OCI-LY7 (cell line): ENCODE measurements at regions not wholly inside any gene's neighbourhood (a gene's known extent, or its start where the extent isn't known, plus 50 kb on each side); places are given as distances from the start of the nearest gene placed in this dataset.

Experiments used
- BruUV-seq: library from RNA; stranded (reverse); fragments of 400-500 nt; replicated peaks from 2 replicates; lab custom pipeline; 2021; lab: Mats Ljungman, UMichigan
- CTCF ChIA-PET: fragments of 300-600 bp; sonication (Branson Sonifier 250); formaldehyde crosslinking; loops from one replicate; lab custom pipeline; 2022; ENCODE audit warnings: antibody characterized with exemption; ENCODE audit not compliant: unreplicated experiment; lab: Charles Lee
- POLR2A ChIA-PET: fragments of 300-600 bp; sonication (Branson Sonifier 250); formaldehyde crosslinking; loops from one replicate; lab custom pipeline; 2022; ENCODE audit warnings: antibody characterized with exemption; lab: Charles Lee
- DNase-seq: peaks from one replicate; pipeline ENCODE4 v3.0.0-alpha.2; 2015; ENCODE audit warnings: low spot score
- H2AFZ ChIP-seq: fragments of 200-600 bp; sonication (generic), shearing (Covaris generic); 2 replicates; pipeline ENCODE4 v1.6.1; 2014; ENCODE audit warnings: mild to moderate bottlenecking, antibody characterized with exemption, low read length, moderate library complexity
- H3K27ac ChIP-seq: fragments of 200-600 bp; sonication (generic); 2 replicates; pipeline ENCODE4 v1.5.1; 2014; ENCODE audit warnings: mixed run types, low read depth, mild to moderate bottlenecking, moderate library complexity, low read length, inconsistent platforms; ENCODE audit not compliant: poor library complexity, severe bottlenecking
- H3K36me3 ChIP-seq: fragments of 200-600 bp; sonication (generic); 2 replicates; pipeline ENCODE4 v1.6.1; 2014; ENCODE audit warnings: mild to moderate bottlenecking, antibody characterized with exemption, low read length, moderate library complexity, mixed read lengths; ENCODE audit not compliant: insufficient read depth
- H3K4me1 ChIP-seq: fragments of 200-600 bp; sonication (generic); 2 replicates; pipeline ENCODE4 v1.5.1; 2014; ENCODE audit warnings: mild to moderate bottlenecking, low read length; ENCODE audit not compliant: insufficient read depth, poor library complexity, severe bottlenecking
- H3K4me2 ChIP-seq: fragments of 200-600 bp; sonication (generic); 2 replicates; pipeline ENCODE4 v1.6.1; 2014; ENCODE audit warnings: mild to moderate bottlenecking, low read length
- H3K4me3 ChIP-seq: fragments of 200-600 bp; sonication (generic); 2 replicates; pipeline ENCODE4 v1.5.1; 2014; ENCODE audit warnings: mild to moderate bottlenecking, low read depth, low read length; ENCODE audit not compliant: poor library complexity, severe bottlenecking
- H3K79me2 ChIP-seq: fragments of 200-600 bp; sonication (generic); 2 replicates; pipeline ENCODE4 v1.6.1; 2016; ENCODE audit warnings: low read depth, mild to moderate bottlenecking, low read length, moderate library complexity, mixed read lengths; ENCODE audit not compliant: insufficient read depth
- H3K9me2 ChIP-seq: fragments of 200-600 bp; sonication (generic); 2 replicates; pipeline ENCODE4 v1.6.1; 2016; ENCODE audit warnings: mild to moderate bottlenecking, low read length, mixed read lengths; ENCODE audit not compliant: insufficient read depth
- H3K9me3 ChIP-seq: fragments of 200-600 bp; sonication (generic); 2 replicates; pipeline ENCODE4 v1.6.1; 2014; ENCODE audit warnings: mild to moderate bottlenecking, mixed run types, low read length, mixed read lengths
- H4K20me1 ChIP-seq: fragments of 200-600 bp; sonication (generic); 2 replicates; pipeline ENCODE4 v1.6.1; 2014; ENCODE audit warnings: mild to moderate bottlenecking, antibody characterized with exemption, low read length, moderate library complexity, mixed read lengths; ENCODE audit not compliant: insufficient read depth
- CTCF ChIP-seq: fragments of 200-600 bp; sonication (generic); conservative IDR thresholded peaks from 2 replicates; pipeline ENCODE4 v1.5.1; 2014; ENCODE audit warnings: mild to moderate bottlenecking, antibody characterized with exemption, low read length, moderate library complexity, mixed read lengths
- EZH2phosphoT487 ChIP-seq: fragments of 200-600 bp; sonication (generic); IDR thresholded peaks from 2 replicates; pipeline ENCODE4 v1.6.1; 2018; ENCODE audit warnings: low read depth, borderline replicate concordance, mild to moderate bottlenecking, mixed run types, antibody characterized with exemption, low read length, moderate library complexity, mixed read lengths
- intact Hi-C: fragments of 100-400 bp; cut with micrococcal nuclease; formaldehyde crosslinking; loops from one replicate; pipeline ENCODE4 v1.10.0; 2022; ENCODE audit not compliant: unreplicated experiment

- Histone ChIP-seq H3K9me2 (no peaks in the 10 kb centered on the region), H4K20me1 (no peaks in the 10 kb centered on the region), H3K79me2 (no peaks in the 10 kb centered on the region), H3K4me3 (no peak overlapping the region), H3K9me3 (no peaks in the 10 kb centered on the region), H3K27ac (no peak overlapping the region), H2AFZ (no peak overlapping the region), H3K4me1 (no peaks in the 10 kb centered on the region), H3K4me2 (no peak overlapping the region), H3K36me3 (no peaks in the 10 kb centered on the region)
- intact Hi-C loops: no loop called here
- CTCF ChIA-PET: no interaction called here
- no peak for TF ChIP-seq CTCF
- no peak for TF ChIP-seq EZH2phosphoT487
- no TSS peak for BruUV-seq
- POLR2A ChIA-PET: no interaction called here
- DNase-seq: no peak
Measured at GRCh38 chr13:47478985-47479384, 522.1 kb downstream of the SUCLA2 start.

- H3K9me2 ChIP-seq: no peaks in the 10 kb centered on the region
- CTCF ChIA-PET: no interaction called here
- POLR2A ChIA-PET: no interaction called here
- no peak for DNase-seq
- intact Hi-C loops: no loop called here
- no peaks in the 10 kb centered on the region for H3K36me3 ChIP-seq
- H3K4me3 ChIP-seq: no peak overlapping the region
- no peaks in the 10 kb centered on the region for H3K9me3 ChIP-seq
- H4K20me1 ChIP-seq: no peaks in the 10 kb centered on the region
- H3K79me2 ChIP-seq: no peaks in the 10 kb centered on the region
- no peak overlapping the region for H3K4me2 ChIP-seq
- TF ChIP-seq EZH2phosphoT487: no peak
- TF ChIP-seq CTCF: no peak
- H3K27ac ChIP-seq: no peak overlapping the region
- BruUV-seq: no TSS peak
- no peaks in the 10 kb centered on the region for H3K4me1 ChIP-seq
- H2AFZ ChIP-seq: no peak overlapping the region
Measured at GRCh38 chr13:47475441-47475948, 525.6 kb downstream of the SUCLA2 start.

- ChIA-PET POLR2A (no interaction called here), CTCF (no interaction called here)
- Histone ChIP-seq H3K4me2 (no peak overlapping the region), H4K20me1 (no peaks in the 10 kb centered on the region), H3K4me1 (no peaks in the 10 kb centered on the region), H3K36me3 (no peaks in the 10 kb centered on the region), H3K27ac (no peak overlapping the region), H2AFZ (no peak overlapping the region), H3K79me2 (no peaks in the 10 kb centered on the region), H3K4me3 (no peak overlapping the region), H3K9me2 (no peaks in the 10 kb centered on the region), H3K9me3 (no peaks in the 10 kb centered on the region)
- TF ChIP-seq CTCF: no peak
- no peak for TF ChIP-seq EZH2phosphoT487
- intact Hi-C loops: no loop called here
- no TSS peak for BruUV-seq
- no peak for DNase-seq
Measured at GRCh38 chr13:47474839-47475238, 526.2 kb downstream of the SUCLA2 start.
